K562 (cell line): ENCODE measurements at regions not wholly inside any gene's neighbourhood (a gene's known extent, or its start where the extent isn't known, plus 50 kb on each side); places are given as distances from the start of the nearest gene placed in this dataset.

Experiments
- ARID3B ChIP-seq: fragments of 250-450 bp; sonication (Bioruptor Pico); IDR thresholded peaks from 2 replicates; pipeline ENCODE4 v1.4.0; 2020; ENCODE audit warnings: borderline replicate concordance
- BDP1 ChIP-seq: IDR thresholded peaks from 3 replicates; pipeline ENCODE4 v1.6.1; 2011; ENCODE audit not compliant: insufficient read length, insufficient read depth
- BRD9 ChIP-seq: fragments of 450-650 bp; IDR thresholded peaks from 2 replicates; pipeline ENCODE4 v1.6.1; 2018; ENCODE audit warnings: low read depth; ENCODE audit not compliant: partially characterized antibody
- C11orf30 ChIP-seq: fragments of 450-650 bp; IDR thresholded peaks from 2 replicates; pipeline ENCODE4 v1.6.1; 2016; ENCODE audit warnings: low read depth, mild to moderate bottlenecking
- FOXA1 ChIP-seq: fragments of 450-650 bp; IDR thresholded peaks from 2 replicates; pipeline ENCODE4 v1.6.1; 2016; ENCODE audit warnings: mild to moderate bottlenecking, borderline replicate concordance
- HMGN3 ChIP-seq: IDR thresholded peaks from 2 replicates; pipeline ENCODE4 v1.6.1; 2011; ENCODE audit warnings: borderline replicate concordance, low read depth, mild to moderate bottlenecking, mixed read lengths, low read length; ENCODE audit not compliant: insufficient read length; ENCODE audit errors: extremely low read depth
- HNRNPL ChIP-seq: fragments of 200-400 bp; formaldehyde crosslinking; IDR thresholded peaks from 2 replicates; pipeline ENCODE4 v1.6.1; 2017; ENCODE audit warnings: low read depth, mild to moderate bottlenecking, low read length
- KDM1A ChIP-seq, 2 experiments: fragments of 450-650 bp; IDR thresholded peaks; 2 replicates each; pipeline ENCODE4 v1.6.1; 2016; ENCODE audit warnings: mild to moderate bottlenecking in 2 of 2
- KDM2B ChIP-seq: fragments of 250-450 bp; sonication (Bioruptor Pico); IDR thresholded peaks from 2 replicates; pipeline ENCODE4 v1.8.0; 2021; ENCODE audit warnings: mild to moderate bottlenecking, moderate library complexity
- TCF3 ChIP-seq: sonication (generic); formaldehyde crosslinking; IDR thresholded peaks from 2 replicates; pipeline ENCODE4 v1.4.0; 2020; ENCODE audit warnings: mild to moderate bottlenecking, missing genetic modification reagents
- XRCC3 ChIP-seq: fragments of 450-650 bp; IDR thresholded peaks from 2 replicates; pipeline ENCODE4 v1.6.1; 2017; ENCODE audit warnings: mild to moderate bottlenecking, moderate library complexity
- ZFP36 ChIP-seq: fragments of 150-350 bp; IDR thresholded peaks from 2 replicates; pipeline ENCODE4 v1.6.1; 2018; ENCODE audit warnings: low read length, low read depth; ENCODE audit not compliant: partially characterized antibody
- ZFP91 ChIP-seq: sonication (generic); formaldehyde crosslinking; IDR thresholded peaks from 2 replicates; pipeline ENCODE4 v1.8.0; 2022; ENCODE audit warnings: mild to moderate bottlenecking, missing genetic modification reagents
- ZKSCAN1 ChIP-seq: fragments of 150-350 bp; IDR thresholded peaks from 2 replicates; pipeline ENCODE4 v1.6.1; 2016; ENCODE audit warnings: low read depth, low read length
- ZNF407 ChIP-seq: fragments of 450-650 bp; IDR thresholded peaks from 2 replicates; pipeline ENCODE4 v1.6.1; 2016; ENCODE audit warnings: low read depth
- ZNF584 ChIP-seq: fragments of 200-800 bp; sonication (Bioruptor generic); IDR thresholded peaks from 2 replicates; pipeline ENCODE4 v1.6.1; 2016; ENCODE audit warnings: low read depth, mild to moderate bottlenecking, missing genetic modification characterization, missing compliant biosample characterization
- ZNF695 ChIP-seq: fragments of 450-650 bp; formaldehyde crosslinking; IDR thresholded peaks from 2 replicates; pipeline ENCODE4 v1.4.0; 2020; ENCODE audit warnings: mild to moderate bottlenecking, moderate library complexity

GRCh38 chr6:108737594-108738546, 110.4 kb upstream of the ARMC2 start (continued):
- TF ChIP-seq ZNF407 (no peak), KDM2B (no peak), FOXA1 (no peak), ARID3B (CRISPR knock-in tag) (no peak), KDM1A (IDR thresholded peaks at IDR 0.05) (no peak; a peak in 1 of 4 replicates), ZNF584 (CRISPR knock-in tag) (no peak; the same call in 1 of the 2 replicates), XRCC3 (no peak), BRD9 (peak; percentile 59), ZFP36 (no peak), ZKSCAN1 (no peak), BDP1 (no peak), C11orf30 (peak; percentile 35; the same call in 1 of the 2 replicates), ZNF695 (CRISPR knock-in tag) (no peak), HMGN3 (peak; percentile 35), HNRNPL (no peak), TCF3 (CRISPR knock-in tag) (no peak), ZFP91 (CRISPR knock-in tag) (no peak)
